Activated CD4-positive, alpha-beta T cell treated with anti-CD3 and anti-CD28 coated beads, Interleukin-2, Interleukin-6, amounts not matched to agents 100 ng/mL and 50 ng/mL, durations not matched to agents 16 hours and 8 hours (primary cell): ENCODE measurements at regions not wholly inside any gene's neighbourhood (a gene's known extent, or its start where the extent isn't known, plus 50 kb on each side); places are given as distances from the start of the nearest gene placed in this dataset.

ENCODE experiments used
- DNase-seq: peaks from one replicate; pipeline ENCODE4 v3.0.0-alpha.2; 2020

- DNase-seq = no peak
Measured at GRCh38 chr5:72009280-72009679, 98.0 kb upstream of the MAP1B start.

DNA sequence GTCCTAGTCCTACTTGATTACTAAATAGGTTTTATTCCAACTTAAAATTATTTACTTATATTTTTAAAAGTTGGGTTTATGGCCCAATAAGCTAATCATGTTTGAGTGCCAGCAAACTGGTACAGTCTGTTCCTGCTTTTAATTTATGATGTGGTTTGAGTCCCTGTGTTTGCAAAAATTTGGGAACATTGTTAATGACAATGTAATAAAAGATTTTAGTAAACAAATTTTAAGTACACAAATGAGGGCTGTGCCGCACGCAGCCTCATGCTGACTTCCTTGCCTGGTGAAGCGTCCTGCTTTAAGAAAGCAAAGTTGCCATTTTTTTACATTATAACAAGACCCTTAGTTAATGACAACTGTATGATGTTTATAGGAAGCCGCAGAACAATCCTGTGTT is 96.8 kb upstream of the MAP1B start:
- DNase-seq = no peak

DNA sequence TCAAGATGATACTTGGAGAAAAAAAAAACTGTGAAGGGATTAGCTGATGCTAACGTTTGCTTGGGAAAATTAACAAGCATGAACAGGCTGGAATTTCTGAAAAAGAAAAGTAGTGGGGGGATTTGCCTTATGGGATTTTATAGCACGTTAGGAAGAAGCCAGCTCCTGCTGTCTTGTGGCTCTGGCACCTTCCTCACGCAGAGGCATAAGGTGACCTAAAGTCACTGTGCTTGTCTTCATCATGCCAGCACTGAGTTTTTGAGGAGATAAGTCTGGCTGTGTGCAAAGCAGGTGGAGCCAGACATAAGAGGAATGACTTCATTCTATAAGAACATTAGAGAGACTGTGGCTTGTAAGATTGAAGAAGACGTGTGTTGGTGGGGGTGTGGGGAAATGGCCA is 94.4 kb upstream of the MAP1B start:
- DNase-seq = no peak

DNA sequence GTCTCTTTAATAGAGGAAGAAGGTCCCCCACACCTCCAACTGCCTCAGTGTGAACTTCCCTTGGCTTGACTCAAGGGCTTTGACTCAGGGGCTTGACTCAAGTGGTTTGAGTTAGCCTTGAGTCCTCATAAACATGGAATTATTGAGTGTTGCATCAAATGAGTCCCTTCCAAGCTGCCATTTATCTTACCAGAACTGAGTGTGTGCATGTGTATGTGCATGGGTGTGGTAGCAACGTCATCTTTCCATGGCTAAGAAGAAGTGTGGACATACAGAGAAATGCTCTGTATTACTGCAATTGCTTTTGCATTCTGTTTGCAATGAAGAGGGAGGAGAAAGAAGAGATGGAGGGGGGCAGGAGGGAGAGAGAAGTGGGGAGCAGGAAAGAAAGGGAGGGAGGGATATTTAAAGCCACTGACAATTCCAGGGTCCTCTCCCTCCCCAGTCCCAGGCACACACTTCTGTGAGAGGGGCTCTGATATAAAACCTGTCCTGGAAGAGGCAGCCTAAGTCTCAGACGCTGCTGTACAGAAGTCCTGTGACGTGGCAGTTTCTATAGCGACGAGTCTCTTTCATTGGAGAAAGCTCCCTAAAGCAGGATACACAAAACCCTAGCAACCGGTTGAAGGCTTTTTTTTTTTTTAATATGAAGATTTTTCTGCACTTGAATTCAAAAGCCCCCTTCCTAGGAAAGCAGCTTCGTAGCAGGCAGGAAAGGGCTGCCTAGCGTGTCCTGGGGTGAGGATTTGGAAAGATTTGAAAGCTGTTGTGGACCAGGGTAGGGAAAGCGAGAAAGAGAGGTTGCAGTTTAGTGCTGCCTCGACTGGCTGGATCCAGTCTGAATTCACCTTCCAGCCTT is 93.3 kb upstream of the MAP1B start:
- no peak for DNase-seq

- DNase-seq = no peak
Measured at GRCh38 chr5:72015103-72015548, 92.1 kb upstream of the MAP1B start.

DNA sequence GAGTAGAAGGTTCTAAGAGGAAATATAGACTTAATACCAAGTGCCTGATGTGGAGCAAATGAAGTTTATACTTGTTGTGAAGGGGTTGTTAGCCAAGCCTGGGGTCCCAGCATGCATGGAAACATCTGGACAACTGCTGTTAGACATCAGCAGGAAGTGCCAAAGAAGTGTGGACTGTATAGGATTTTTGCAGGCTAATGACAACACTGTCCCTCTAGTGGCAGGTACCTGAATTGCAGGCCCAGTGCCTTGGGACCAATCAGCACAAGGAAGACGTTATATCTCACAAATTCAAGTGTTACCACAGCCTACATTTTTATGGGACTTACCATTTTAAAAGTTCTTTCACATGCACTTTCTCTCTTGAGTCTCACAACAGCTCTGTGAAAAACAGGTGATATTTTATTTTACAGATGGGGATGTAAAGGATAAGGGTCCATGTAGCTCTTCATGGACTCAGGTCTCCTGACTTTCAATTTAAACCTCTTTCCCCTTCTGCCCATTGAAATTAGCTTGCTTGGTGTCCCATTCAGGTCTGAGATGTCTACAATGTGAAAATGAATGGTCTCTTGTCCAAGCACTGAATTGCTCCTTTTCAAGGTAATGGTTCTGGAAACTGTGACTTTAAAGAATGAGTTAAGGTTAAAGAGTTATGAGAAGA is 89.0 kb upstream of the MAP1B start:
- DNase-seq = peak; percentile 75

DNA sequence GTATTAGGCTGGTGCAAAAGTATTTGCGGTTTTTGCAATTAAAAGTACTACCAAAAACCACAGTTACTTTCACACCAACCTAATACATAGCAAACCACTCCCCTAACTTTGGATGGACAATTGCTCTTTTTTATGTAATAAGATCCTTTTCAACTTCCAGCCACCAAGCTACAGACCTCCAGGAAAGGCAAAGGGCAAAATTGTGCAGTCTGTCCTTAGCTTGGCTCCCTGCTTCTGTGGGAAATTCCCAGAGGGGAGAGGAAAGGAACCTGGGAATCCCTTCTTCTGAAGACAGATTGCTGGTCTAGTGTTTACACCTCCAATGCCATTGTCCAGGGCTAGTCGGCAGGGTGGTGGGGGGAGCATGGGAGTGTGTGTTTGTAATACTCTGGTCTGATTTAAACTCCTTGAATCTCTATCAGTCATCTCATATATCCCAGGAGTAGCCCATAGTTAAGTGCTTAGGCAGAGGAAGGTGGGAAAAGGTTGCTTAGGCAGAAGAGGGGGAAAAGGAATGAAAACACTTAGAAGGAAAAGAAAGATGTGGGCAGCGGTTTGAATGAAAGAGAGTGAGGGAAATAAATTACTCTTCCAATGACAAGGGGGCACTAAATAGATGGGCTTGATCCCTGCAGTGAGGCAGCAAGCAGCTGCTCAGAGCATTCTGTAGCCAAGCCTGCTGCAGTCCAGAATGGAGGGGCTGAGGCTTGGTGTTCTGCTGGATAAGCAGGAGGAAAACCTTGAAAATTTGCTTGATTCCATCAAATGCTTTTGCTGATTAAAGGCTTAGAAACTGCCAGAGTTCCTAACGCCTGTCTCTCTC is 86.9 kb upstream of the MAP1B start:
- no peak for DNase-seq

DNA sequence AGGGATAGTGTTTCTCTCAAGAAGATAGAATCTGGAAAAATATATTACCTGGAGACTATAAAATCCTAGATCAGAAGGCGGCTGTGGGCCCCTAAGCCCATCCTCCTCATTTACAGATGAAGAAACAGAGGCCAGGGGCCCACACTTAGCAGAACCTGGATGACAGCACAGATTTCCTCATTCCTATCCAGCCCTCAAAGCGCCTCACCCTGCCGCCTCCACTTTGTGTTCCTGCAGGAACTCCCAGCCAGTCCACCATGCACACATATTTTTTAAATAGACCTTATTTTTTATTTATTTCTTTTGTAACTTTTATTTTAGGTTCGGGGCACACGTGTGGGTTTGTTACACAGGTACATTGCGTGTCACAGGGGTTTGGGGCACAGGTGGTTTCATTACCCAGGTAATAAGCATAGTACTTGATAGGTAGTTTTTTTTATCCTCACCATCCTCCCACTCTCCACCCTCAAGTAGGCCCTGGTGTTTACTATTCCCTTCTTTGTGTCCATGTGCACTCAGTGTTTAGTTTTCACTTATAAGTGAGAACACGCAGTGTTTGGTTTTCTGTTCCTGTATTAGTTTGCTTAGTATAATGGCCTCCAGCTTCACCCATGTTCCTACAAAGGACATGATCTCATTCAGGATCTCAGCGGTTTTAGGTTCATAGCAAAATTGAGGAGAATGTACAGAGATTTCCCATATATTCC is 85.5 kb upstream of the MAP1B start:
- DNase-seq = no peak

GRCh38 chr5:72028382-72028781 is 78.9 kb upstream of the MAP1B start:
- no peak for DNase-seq

GRCh38 chr5:72030237-72030636 is 77.0 kb upstream of the MAP1B start:
- no peak for DNase-seq

- no peak for DNase-seq
Measured at GRCh38 chr5:72032788-72033187, 74.5 kb upstream of the MAP1B start.

GRCh38 chr5:72034770-72035169 is 72.5 kb upstream of the MAP1B start:
- no peak for DNase-seq

- DNase-seq = no peak
Measured at GRCh38 chr5:72035831-72036230, 71.4 kb upstream of the MAP1B start.

- no peak for DNase-seq
Measured at GRCh38 chr5:72036951-72037350, 70.3 kb upstream of the MAP1B start.

DNA sequence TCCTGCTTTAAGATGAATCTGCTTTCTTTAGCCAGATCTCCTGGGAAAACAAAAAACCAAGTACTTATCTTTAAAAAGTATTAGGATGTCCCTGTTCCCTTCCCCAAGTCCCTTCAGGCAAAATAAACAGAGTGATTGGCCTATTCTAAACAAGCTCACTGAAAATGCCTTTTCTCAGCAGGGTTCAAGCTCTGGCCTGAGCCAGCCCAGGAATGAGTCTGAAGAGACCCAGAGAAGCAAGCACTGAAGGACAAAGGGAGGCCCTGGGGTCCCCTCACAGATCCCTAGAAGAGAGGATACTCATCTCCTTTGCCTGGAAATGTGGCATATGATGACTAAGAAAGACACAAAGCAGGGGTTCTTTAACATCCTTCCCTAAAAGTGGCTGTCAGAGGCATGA is 66.8 kb upstream of the MAP1B start:
- no peak for DNase-seq

DNA sequence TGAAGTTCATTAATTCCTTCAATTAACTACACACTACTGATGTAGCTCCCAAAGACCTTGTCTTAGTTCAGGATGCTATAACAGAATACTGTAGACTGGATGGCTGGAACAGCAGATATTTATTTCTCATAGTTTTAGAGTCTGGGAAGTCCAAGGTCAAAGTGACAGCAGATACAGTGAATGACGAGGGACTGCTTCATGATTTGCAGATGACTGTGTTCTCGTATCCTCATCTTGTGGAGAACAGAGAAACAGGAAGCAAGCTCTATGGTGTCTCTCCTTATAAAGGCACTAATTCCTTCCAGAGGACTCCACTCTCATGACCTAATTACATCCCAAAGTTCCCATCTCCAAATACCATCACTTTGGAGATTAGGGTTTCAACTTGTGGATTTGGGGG is 65.6 kb upstream of the MAP1B start:
- no peak for DNase-seq

- DNase-seq = no peak
Measured at GRCh38 chr5:72042097-72042496, 65.2 kb upstream of the MAP1B start.

DNA sequence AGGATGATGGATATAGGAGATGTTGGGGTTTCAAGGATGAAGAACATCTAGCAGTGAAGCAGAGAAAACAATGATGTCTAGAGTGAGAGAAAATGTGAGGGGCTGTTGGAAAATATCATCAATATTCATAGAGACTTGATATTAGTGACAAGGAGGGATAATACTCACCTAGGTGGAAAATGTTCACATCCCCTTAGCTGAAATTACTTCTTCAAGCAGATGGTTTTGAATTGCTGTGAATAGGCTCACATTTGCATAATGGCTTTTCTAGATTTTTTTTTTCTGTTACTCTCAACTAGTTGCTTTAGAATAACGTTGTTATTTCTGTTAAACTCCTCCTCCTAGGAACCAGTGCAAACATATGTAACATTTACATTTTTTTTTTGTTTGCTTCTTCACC is 61.6 kb upstream of the MAP1B start:
- DNase-seq = no peak

GRCh38 chr5:72046106-72046505 is 61.2 kb upstream of the MAP1B start:
- DNase-seq = no peak

DNA sequence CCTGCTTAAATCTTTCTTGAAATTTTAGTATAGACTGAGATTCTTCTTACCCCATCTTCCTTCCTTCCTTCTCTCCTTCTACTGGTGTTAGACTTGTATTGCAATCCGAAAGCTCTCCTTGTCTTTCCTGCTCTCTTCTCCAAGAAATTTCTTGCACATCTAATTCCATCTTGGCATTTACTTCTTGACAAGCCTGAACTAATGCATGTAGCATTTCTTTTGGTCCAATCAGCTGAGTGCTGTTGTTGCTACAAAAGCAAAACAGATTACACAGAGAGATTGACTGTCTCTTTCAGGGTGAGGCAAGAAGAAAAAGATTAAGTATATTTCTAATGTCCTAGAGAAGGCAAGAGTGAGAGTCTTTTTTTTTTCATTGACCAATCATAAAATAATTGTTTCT is 51.6 kb upstream of the MAP1B start:
- no peak for DNase-seq
